OCI-LY7 (cell line): ENCODE measurements at regions not wholly inside any gene's neighbourhood (a gene's known extent, or its start where the extent isn't known, plus 50 kb on each side); places are given as distances from the start of the nearest gene placed in this dataset.

Experiments used
- CTCF ChIP-seq: fragments of 200-600 bp; sonication (generic); conservative IDR thresholded peaks from 2 replicates; pipeline ENCODE4 v1.5.1; 2014; ENCODE audit warnings: mild to moderate bottlenecking, antibody characterized with exemption, low read length, moderate library complexity, mixed read lengths
- EZH2phosphoT487 ChIP-seq: fragments of 200-600 bp; sonication (generic); IDR thresholded peaks from 2 replicates; pipeline ENCODE4 v1.6.1; 2018; ENCODE audit warnings: low read depth, borderline replicate concordance, mild to moderate bottlenecking, mixed run types, antibody characterized with exemption, low read length, moderate library complexity, mixed read lengths

GRCh38 chr22:34834059-34834458, 231.9 kb upstream of the ISX start:
- TF ChIP-seq CTCF (no peak), EZH2phosphoT487 (no peak)
